ENCODE measurements at regions not wholly inside any gene's neighbourhood (a gene's known extent, or its start where the extent isn't known, plus 50 kb on each side); places are given as distances from the start of the nearest gene placed in this dataset.
"Not testable (repeated sequence)": the region's sequence is repeated elsewhere in the genome, so short reads cannot be mapped to it uniquely, and the experiment has no call there.

DNA sequence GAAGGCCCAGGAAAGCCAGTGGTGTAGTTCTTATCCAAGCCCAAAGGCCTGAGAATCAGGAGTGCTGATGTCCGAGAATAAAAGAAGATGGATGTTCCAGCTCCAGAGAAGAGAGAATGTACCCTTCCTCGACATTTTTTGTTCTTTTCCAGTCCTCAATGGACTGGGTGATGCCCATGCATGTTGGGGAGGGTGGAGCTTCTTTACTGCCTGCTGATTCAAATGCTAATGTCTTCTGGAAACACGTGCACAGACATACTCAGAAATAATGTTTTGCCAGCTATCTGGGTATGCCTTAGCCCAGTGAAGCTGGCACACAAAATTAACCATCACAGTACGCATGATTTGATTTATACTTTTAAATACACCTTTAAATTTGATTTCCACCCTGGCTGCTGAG is 61.5 kb upstream of the FOXE1 start:
- no peak for DNase-seq (ENCODE audit: low spot score)
- in situ Hi-C loops (cut with MboI; ENCODE audit: low sequenced_read_pairs, unreplicated experiment): no loop called here
- TF ChIP-seq, protein P1, sequence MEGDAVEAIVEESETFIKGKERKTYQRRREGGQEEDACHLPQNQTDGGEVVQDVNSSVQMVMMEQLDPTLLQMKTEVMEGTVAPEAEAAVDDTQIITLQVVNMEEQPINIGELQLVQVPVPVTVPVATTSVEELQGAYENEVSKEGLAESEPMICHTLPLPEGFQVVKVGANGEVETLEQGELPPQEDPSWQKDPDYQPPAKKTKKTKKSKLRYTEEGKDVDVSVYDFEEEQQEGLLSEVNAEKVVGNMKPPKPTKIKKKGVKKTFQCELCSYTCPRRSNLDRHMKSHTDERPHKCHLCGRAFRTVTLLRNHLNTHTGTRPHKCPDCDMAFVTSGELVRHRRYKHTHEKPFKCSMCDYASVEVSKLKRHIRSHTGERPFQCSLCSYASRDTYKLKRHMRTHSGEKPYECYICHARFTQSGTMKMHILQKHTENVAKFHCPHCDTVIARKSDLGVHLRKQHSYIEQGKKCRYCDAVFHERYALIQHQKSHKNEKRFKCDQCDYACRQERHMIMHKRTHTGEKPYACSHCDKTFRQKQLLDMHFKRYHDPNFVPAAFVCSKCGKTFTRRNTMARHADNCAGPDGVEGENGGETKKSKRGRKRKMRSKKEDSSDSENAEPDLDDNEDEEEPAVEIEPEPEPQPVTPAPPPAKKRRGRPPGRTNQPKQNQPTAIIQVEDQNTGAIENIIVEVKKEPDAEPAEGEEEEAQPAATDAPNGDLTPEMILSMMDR (IDR thresholded peaks at IDR 0.05; ENCODE audit: borderline replicate concordance, control extremely low read depth, extremely low read depth, insufficient read depth, missing control alignments): no peak

DNA sequence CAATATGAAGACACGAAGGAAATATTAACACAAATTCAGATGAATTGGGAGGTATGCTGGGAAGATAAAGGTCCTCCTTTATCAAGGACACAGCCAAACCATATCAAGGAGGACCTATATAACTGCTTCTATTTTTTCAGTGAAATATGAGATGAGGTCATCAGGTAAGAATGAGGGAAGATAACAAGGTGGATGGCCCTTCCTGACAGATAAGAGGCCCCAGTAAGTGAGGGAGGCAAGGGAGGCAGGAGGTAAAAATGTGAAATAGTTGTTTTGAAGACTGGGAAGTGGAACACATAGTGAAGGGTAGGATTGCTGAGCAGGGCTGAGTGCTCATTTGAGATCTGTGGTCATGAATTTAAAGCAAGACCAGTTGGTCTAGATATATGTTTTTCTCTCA is 60.0 kb upstream of the FOXE1 start:
- TF ChIP-seq, protein P1 (IDR thresholded peaks at IDR 0.05; ENCODE audit: borderline replicate concordance, control extremely low read depth, extremely low read depth, insufficient read depth, missing control alignments): no peak
- in situ Hi-C loops (cut with MboI; ENCODE audit: low sequenced_read_pairs, unreplicated experiment): no loop called here
- no peak for DNase-seq (ENCODE audit: low spot score)

DNA sequence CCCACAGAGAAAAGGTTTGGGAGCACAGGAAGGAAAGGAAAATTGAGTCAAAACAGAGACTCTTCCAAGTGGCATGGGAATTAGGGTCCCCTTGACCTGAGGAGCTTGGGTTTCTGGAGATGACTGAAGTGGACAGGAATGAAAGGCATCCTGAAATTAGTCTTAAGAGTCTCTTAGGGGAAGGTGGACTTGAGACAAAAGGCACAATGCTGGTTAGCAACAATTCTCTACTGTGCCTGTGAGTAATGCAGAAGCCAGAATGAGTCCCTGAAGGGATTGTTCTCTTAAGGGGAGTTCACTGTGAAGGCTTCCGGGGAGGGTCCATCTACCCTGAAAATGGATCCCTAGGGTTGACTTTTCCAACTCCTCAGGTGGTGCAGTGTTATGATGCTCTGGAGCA is 58.4 kb upstream of the FOXE1 start:
- TF ChIP-seq, protein P1 (IDR thresholded peaks at IDR 0.05; ENCODE audit: borderline replicate concordance, control extremely low read depth, extremely low read depth, insufficient read depth, missing control alignments): no peak
- in situ Hi-C loops (cut with MboI; ENCODE audit: low sequenced_read_pairs, unreplicated experiment): no loop called here
- DNase-seq (ENCODE audit: low spot score): no peak

DNA sequence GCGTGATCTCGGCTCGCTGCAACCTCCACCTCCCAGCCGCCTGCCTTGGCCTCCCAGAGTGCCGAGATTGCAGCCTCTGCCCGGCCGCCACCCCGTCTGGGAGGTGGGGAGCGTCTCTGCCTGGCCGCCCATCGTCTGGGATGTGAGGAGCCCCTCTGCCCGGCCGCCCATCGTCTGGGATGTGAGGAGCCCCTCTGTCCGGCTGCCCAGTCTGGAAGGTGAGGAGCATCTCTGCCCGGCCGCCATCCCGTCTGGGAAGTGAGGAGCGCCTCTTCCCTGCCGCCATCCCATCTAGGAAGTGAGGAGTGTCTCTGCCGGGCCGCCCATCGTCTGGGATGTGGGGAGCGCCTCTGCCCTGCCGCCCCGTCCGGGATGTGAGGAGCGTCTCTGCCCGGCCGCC is 56.9 kb upstream of the FOXE1 start:
- in situ Hi-C loops (cut with MboI; ENCODE audit: low sequenced_read_pairs, unreplicated experiment): not testable (repeated sequence)

DNA sequence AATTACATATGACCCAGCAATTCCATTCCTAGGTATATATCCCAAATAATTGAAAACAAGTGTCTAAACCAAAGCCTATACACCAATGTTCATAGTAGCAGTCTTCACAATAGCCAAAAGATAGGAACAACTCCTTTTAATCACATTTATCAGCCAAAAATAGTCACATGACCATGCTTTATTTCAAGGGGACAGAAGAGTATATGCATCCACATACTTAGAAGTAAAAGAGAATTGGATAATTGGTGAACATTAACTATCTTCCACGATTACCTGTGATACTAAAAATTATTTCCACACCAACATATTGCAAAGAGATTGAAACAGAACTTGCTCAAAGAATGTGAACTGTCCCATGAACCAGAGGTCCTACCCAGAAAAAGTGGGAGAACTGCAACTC is 51.8 kb upstream of the FOXE1 start:
- TF ChIP-seq, protein P1 (IDR thresholded peaks at IDR 0.05; ENCODE audit: borderline replicate concordance, control extremely low read depth, extremely low read depth, insufficient read depth, missing control alignments): no peak
- DNase-seq (ENCODE audit: low spot score): no peak
- in situ Hi-C loops (cut with MboI; ENCODE audit: low sequenced_read_pairs, unreplicated experiment): no loop called here

More for the DNA sequence above, 56.9 kb upstream of the FOXE1 start:
- DNase-seq (ENCODE audit: low spot score): not testable (repeated sequence)

DNA sequence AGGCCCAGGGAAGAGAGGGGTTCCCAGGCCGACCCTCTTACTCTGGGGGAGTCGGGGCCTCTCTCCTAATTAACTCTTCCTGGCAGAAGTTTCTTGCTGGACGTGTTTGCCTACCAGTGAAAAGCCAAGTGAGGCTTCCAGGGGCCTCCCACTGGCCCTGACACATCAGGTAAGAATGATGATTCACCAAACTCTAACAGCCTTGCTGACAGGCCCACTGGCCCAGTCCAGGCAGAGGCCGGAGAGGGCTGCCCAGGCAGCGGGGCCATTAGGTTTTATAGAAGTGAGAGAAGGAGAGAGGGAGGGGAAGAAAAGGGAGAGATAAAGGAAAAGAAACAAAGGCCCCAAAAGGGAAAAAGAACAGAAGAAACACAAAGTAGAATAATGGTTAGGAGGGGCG is 50.8 kb upstream of the FOXE1 start:
- no peak for DNase-seq (ENCODE audit: low spot score)
- in situ Hi-C loops (cut with MboI; ENCODE audit: low sequenced_read_pairs, unreplicated experiment): no loop called here
- TF ChIP-seq, protein P1 (IDR thresholded peaks at IDR 0.05; ENCODE audit: borderline replicate concordance, control extremely low read depth, extremely low read depth, insufficient read depth, missing control alignments): no peak

DNA sequence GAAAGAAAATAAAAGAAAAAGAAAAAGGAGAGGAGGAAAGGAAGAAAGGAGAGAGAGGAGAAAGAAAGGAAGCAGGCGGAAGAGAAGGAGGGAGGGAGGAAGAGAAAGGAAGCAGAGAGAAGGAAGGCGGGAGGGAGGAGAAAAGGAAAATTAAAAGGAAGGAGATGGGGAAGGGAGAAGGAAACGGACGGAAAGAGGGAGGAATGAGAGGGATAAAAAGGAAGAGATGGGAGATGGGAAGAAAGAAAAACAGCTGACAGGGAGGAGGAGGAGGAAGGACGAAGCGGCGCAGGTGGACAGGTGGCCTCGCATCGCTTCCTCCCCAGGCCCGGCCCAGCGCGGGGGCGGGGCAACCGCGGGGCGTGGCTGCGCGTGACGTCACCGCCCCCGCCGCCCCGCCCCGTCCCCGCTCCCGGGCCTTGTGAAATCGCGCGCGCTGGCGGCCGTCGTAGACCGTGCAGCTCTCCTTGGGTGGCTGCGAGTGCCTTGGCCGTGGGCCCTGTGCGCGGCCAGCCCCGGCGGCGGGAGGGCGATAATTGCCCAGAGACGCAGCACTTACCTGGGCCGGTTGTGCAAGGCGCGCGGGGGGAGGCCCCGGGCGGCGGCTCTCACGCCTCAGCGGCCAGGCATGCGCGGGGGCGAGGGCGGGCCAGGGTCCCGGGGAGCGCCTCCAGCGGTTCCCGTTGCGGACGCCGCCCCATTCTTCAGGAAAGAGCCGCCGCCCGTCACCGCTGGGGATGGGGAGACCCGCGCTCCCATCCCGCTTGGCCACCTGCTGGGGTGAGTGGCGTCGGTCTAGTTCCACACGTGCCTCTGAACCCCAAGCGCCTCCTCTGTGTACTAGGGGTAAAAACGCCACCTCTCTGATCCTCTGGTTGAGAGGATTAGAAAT is 49.6 kb upstream of the FOXE1 start:
- in situ Hi-C loops (cut with MboI; ENCODE audit: low sequenced_read_pairs, unreplicated experiment): no loop called here
- peak; percentile 94 for DNase-seq (ENCODE audit: low spot score)
- TF ChIP-seq, protein P1 (IDR thresholded peaks at IDR 0.05; ENCODE audit: borderline replicate concordance, control extremely low read depth, extremely low read depth, insufficient read depth, missing control alignments): peak; percentile 9

Data from GM13976 (cell line).